ENCODE measurements at regions not wholly inside any gene's neighbourhood (a gene's known extent, or its start where the extent isn't known, plus 50 kb on each side); places are given as distances from the start of the nearest gene placed in this dataset.
A peak's percentile ranks its signal among the peaks of the same experiment; 100 is the strongest.
"Not testable (repeated sequence)": the region's sequence is repeated elsewhere in the genome, so short reads cannot be mapped to it uniquely, and the experiment has no call there.

GRCh38 chr15:77936567-77936966 is 140.9 kb downstream of the TBC1D2B start:
- H3K4me2 ChIP-seq (ENCODE audit: low read depth, low read length); in situ Hi-C loops (cut with HindIII; ENCODE audit: extremely low pct_ligation_motif_present, low pct_unique_long_range_greater_than_20kb); H3K27me3 ChIP-seq (ENCODE audit: control insufficient read depth in 1 of 2, insufficient read depth in 2 of 2, low read length in 2 of 2); H3K9ac ChIP-seq (ENCODE audit: insufficient read depth, low read depth, low read length); H3K79me2 ChIP-seq (ENCODE audit: insufficient read depth, low read length); H2AFZ ChIP-seq (ENCODE audit: low read length); H3K27ac ChIP-seq (ENCODE audit: extremely low read length, insufficient read depth, low read length); H4K20me1 ChIP-seq (ENCODE audit: insufficient read depth, low read length); FAIRE-seq; H3K9me3 ChIP-seq (ENCODE audit: low read length); ATAC-seq; CTCF ChIA-PET (ENCODE audit: low intra/inter-chr PET ratio, low total read pairs); POLR2A ChIA-PET; DNase-seq (ENCODE audit: low spot score); H3K4me3 ChIP-seq (replicated peaks in 1 of 3; ENCODE audit: insufficient read depth in 1 of 3, low read depth in 2 of 3, low read length in 3 of 3); BruUV-seq (replicated peaks); H3K36me3 ChIP-seq (replicated peaks in 1 of 2; ENCODE audit: control insufficient read depth in 1 of 2, insufficient read depth in 2 of 2, low read length in 2 of 2); intact Hi-C loops (cut with micrococcal nuclease; ENCODE audit: unreplicated experiment): not testable (repeated sequence)
- peak; percentile 4; the same call in 1 of the 2 replicates for TF ChIP-seq HNF4A (CRISPR knock-in tag; IDR thresholded peaks at IDR 0.05)
- TF ChIP-seq CTCF (CRISPR knock-in tag; IDR thresholded peaks at IDR 0.05), result 0 out of 2 replicates have a peak, but pooled peaks have one; percentile 15
- TF ChIP-seq NR2C2 (CRISPR knock-in tag; IDR thresholded peaks at IDR 0.05; ENCODE audit: borderline replicate concordance), result 0 out of 2 replicates have a peak, but pooled peaks have one; percentile 24
- peak; percentile 98 for TF ChIP-seq ZNF121 (CRISPR knock-in tag; IDR thresholded peaks at IDR 0.05)
- peaks cover 38% of the 10 kb centered on the region for H3K4me1 ChIP-seq (ENCODE audit: insufficient read depth, low read length)

- in situ Hi-C loops (cut with HindIII; ENCODE audit: extremely low pct_ligation_motif_present, low pct_unique_long_range_greater_than_20kb); H3K27me3 ChIP-seq (ENCODE audit: control insufficient read depth in 1 of 2, insufficient read depth in 2 of 2, low read length in 2 of 2); BruUV-seq (replicated peaks); DNase-seq (ENCODE audit: low spot score); intact Hi-C loops (cut with micrococcal nuclease; ENCODE audit: unreplicated experiment); POLR2A ChIA-PET; CTCF ChIA-PET (ENCODE audit: low intra/inter-chr PET ratio, low total read pairs); H3K36me3 ChIP-seq (replicated peaks in 1 of 2; ENCODE audit: control insufficient read depth in 1 of 2, insufficient read depth in 2 of 2, low read length in 2 of 2); H3K4me3 ChIP-seq (replicated peaks in 1 of 3; ENCODE audit: insufficient read depth in 1 of 3, low read depth in 2 of 3, low read length in 3 of 3); H2AFZ ChIP-seq (ENCODE audit: low read length); H3K27ac ChIP-seq (ENCODE audit: extremely low read length, insufficient read depth, low read length); ATAC-seq; FAIRE-seq; H3K9ac ChIP-seq (ENCODE audit: insufficient read depth, low read depth, low read length); H3K79me2 ChIP-seq (ENCODE audit: insufficient read depth, low read length); H3K9me3 ChIP-seq (ENCODE audit: low read length); H4K20me1 ChIP-seq (ENCODE audit: insufficient read depth, low read length); H3K4me2 ChIP-seq (ENCODE audit: low read depth, low read length): not testable (repeated sequence)
- WGBS (ENCODE audit: low lambda C conversion rate), result 80% methylated on average over 1 of the region's 6 CpGs
- peaks cover 23% of the 10 kb centered on the region for H3K4me1 ChIP-seq (ENCODE audit: insufficient read depth, low read length)
Observed at GRCh38 chr15:77934516-77934915, 143.0 kb downstream of the TBC1D2B start.

GRCh38 chr15:77930907-77931306 is 146.6 kb downstream of the TBC1D2B start:
- CTCF ChIA-PET (ENCODE audit: low intra/inter-chr PET ratio, low total read pairs); H3K9ac ChIP-seq (ENCODE audit: insufficient read depth, low read depth, low read length); ATAC-seq; DNase-seq (ENCODE audit: low spot score); intact Hi-C loops (cut with micrococcal nuclease; ENCODE audit: unreplicated experiment); H4K20me1 ChIP-seq (ENCODE audit: insufficient read depth, low read length); POLR2A ChIA-PET; in situ Hi-C loops (cut with HindIII; ENCODE audit: extremely low pct_ligation_motif_present, low pct_unique_long_range_greater_than_20kb); H3K79me2 ChIP-seq (ENCODE audit: insufficient read depth, low read length); H3K4me3 ChIP-seq (replicated peaks in 1 of 3; ENCODE audit: insufficient read depth in 1 of 3, low read depth in 2 of 3, low read length in 3 of 3); H3K4me2 ChIP-seq (ENCODE audit: low read depth, low read length); H3K4me1 ChIP-seq (ENCODE audit: insufficient read depth, low read length); H3K27ac ChIP-seq (ENCODE audit: extremely low read length, insufficient read depth, low read length); FAIRE-seq; H2AFZ ChIP-seq (ENCODE audit: low read length); BruUV-seq (replicated peaks); H3K36me3 ChIP-seq (replicated peaks in 1 of 2; ENCODE audit: control insufficient read depth in 1 of 2, insufficient read depth in 2 of 2, low read length in 2 of 2); H3K27me3 ChIP-seq (ENCODE audit: control insufficient read depth in 1 of 2, insufficient read depth in 2 of 2, low read length in 2 of 2); H3K9me3 ChIP-seq (ENCODE audit: low read length): not testable (repeated sequence)
- WGBS (ENCODE audit: low lambda C conversion rate), result 9% methylated on average over 4 of the region's 4 CpGs

DNA sequence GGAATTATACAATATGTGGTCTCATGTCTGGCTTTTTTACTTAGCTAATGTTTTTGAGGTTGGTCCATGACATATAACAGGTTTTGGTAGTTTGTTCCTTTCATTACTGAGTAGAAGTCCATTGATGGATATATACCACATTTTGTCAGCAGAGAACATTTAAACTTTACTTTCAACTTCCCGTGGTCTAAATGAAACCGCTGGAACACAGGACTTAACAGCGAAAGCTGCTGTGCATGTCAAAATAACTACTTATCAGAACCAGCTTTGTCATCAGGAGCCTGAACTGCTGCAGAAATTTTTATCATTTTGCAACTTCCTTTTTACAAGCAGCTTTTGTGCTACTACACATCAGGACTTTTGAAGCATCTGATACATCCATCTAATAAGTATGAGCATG is 147.0 kb downstream of the TBC1D2B start:
- ATAC-seq; H3K27ac ChIP-seq (ENCODE audit: extremely low read length, insufficient read depth, low read length); H3K4me2 ChIP-seq (ENCODE audit: low read depth, low read length); POLR2A ChIA-PET; H3K79me2 ChIP-seq (ENCODE audit: insufficient read depth, low read length); intact Hi-C loops (cut with micrococcal nuclease; ENCODE audit: unreplicated experiment); H4K20me1 ChIP-seq (ENCODE audit: insufficient read depth, low read length); CTCF ChIA-PET (ENCODE audit: low intra/inter-chr PET ratio, low total read pairs); H3K27me3 ChIP-seq (ENCODE audit: control insufficient read depth in 1 of 2, insufficient read depth in 2 of 2, low read length in 2 of 2); FAIRE-seq; H3K4me3 ChIP-seq (replicated peaks in 1 of 3; ENCODE audit: insufficient read depth in 1 of 3, low read depth in 2 of 3, low read length in 3 of 3); H3K4me1 ChIP-seq (ENCODE audit: insufficient read depth, low read length); H3K36me3 ChIP-seq (replicated peaks in 1 of 2; ENCODE audit: control insufficient read depth in 1 of 2, insufficient read depth in 2 of 2, low read length in 2 of 2); H3K9me3 ChIP-seq (ENCODE audit: low read length); DNase-seq (ENCODE audit: low spot score); H3K9ac ChIP-seq (ENCODE audit: insufficient read depth, low read depth, low read length); in situ Hi-C loops (cut with HindIII; ENCODE audit: extremely low pct_ligation_motif_present, low pct_unique_long_range_greater_than_20kb); H2AFZ ChIP-seq (ENCODE audit: low read length): not testable (repeated sequence)
- BruUV-seq (replicated peaks), result TSS peak; percentile 30
- WGBS (ENCODE audit: low lambda C conversion rate), result 48% methylated on average over 3 of the region's 3 CpGs
